IMR-90 (cell line): ENCODE measurements at regions not wholly inside any gene's neighbourhood (a gene's known extent, or its start where the extent isn't known, plus 50 kb on each side); places are given as distances from the start of the nearest gene placed in this dataset.

ENCODE experiments used
- ATAC-seq: fragments of 200-7000 bp; cut with Tn5 transposase; 2 replicates; pipeline ENCODE4 v1.9.1; 2020; ENCODE audit warnings: low read depth, mild to moderate bottlenecking, moderate library complexity
- BruUV-seq: library from RNA; stranded (reverse); fragments of 400-500 nt; replicated peaks from 2 replicates; lab custom pipeline; 2021; lab: Mats Ljungman, UMichigan
- CTCF ChIA-PET: fragments of 300-600 bp; formaldehyde crosslinking; extraction: SDS; loops from one replicate; lab custom pipeline; 2021; ENCODE audit warnings: antibody characterized with exemption; lab: Yijun Ruan, JAX
- POLR2A ChIA-PET: fragments of 300-600 bp; sonication (Branson Sonifier 250); formaldehyde crosslinking; loops from one replicate; lab custom pipeline; 2022; ENCODE audit warnings: antibody characterized with exemption; ENCODE audit not compliant: unreplicated experiment; lab: Charles Lee
- DNase-seq: peaks from one replicate; pipeline ENCODE4 v3.0.0; 2013
- H2AFZ ChIP-seq: replicated peaks from 2 replicates; pipeline ENCODE3; 2013; ENCODE audit warnings: low read length, mild to moderate bottlenecking; ENCODE audit not compliant: poor library complexity
- H2AK5ac ChIP-seq: 2 replicates; pipeline ENCODE4 v1.6.1; 2013; ENCODE audit warnings: low read depth, low read length, inconsistent platforms
- H2AK9ac ChIP-seq: replicated peaks from 2 replicates; pipeline ENCODE3; 2013; ENCODE audit warnings: mild to moderate bottlenecking, low read depth, low read length, moderate library complexity; ENCODE audit not compliant: poor library complexity
- H2BK120ac ChIP-seq: 2 replicates; pipeline ENCODE4 v1.6.1; 2013; ENCODE audit warnings: low read depth, low read length, inconsistent platforms
- H2BK15ac ChIP-seq: 3 replicates; pipeline ENCODE4 v1.6.1; 2013; ENCODE audit warnings: low read depth, low read length, inconsistent platforms
- H2BK20ac ChIP-seq: 2 replicates; pipeline ENCODE4 v1.6.1; 2013; ENCODE audit warnings: low read depth, mild to moderate bottlenecking, inconsistent platforms, low read length, moderate library complexity
- H2BK5ac ChIP-seq: 2 replicates; pipeline ENCODE4 v1.6.1; 2013; ENCODE audit warnings: mild to moderate bottlenecking, low read depth, low read length, inconsistent platforms; ENCODE audit not compliant: poor library complexity, severe bottlenecking
- H3K14ac ChIP-seq: replicated peaks from 2 replicates; pipeline ENCODE4 v1.6.1; 2013; ENCODE audit warnings: low read depth, low read length, inconsistent platforms
- H3K18ac ChIP-seq: 2 replicates; pipeline ENCODE4 v1.6.1; 2013; ENCODE audit warnings: low read depth, low read length, control low read depth
- H3K23ac ChIP-seq: 2 replicates; pipeline ENCODE4 v1.6.1; 2013; ENCODE audit warnings: low read depth, low read length, inconsistent platforms
- H3K27ac ChIP-seq: 2 replicates; pipeline ENCODE4 v1.5.1; 2013; ENCODE audit warnings: mild to moderate bottlenecking, control low read depth, low read length; ENCODE audit not compliant: insufficient read depth
- H3K27me3 ChIP-seq: 2 replicates; pipeline ENCODE4 v1.6.1; 2013; ENCODE audit warnings: low read length; ENCODE audit not compliant: control insufficient read depth, insufficient read depth
- H3K36me3 ChIP-seq: 2 replicates; pipeline ENCODE4 v1.6.1; 2013; ENCODE audit warnings: low read length, mixed read lengths; ENCODE audit not compliant: control insufficient read depth, insufficient read depth
- H3K4ac ChIP-seq: 2 replicates; pipeline ENCODE4 v1.6.1; 2013; ENCODE audit warnings: low read depth, low read length, inconsistent platforms
- H3K4me1 ChIP-seq: 2 replicates; pipeline ENCODE4 v1.6.1; 2013; ENCODE audit warnings: low read length, mixed read lengths; ENCODE audit not compliant: control insufficient read depth, insufficient read depth
- H3K4me2 ChIP-seq: 2 replicates; pipeline ENCODE4 v1.6.1; 2013; ENCODE audit warnings: low read depth, mild to moderate bottlenecking, control low read depth, low read length, moderate library complexity
- H3K4me3 ChIP-seq: 2 replicates; pipeline ENCODE4 v1.5.1; 2013; ENCODE audit warnings: low read depth, mild to moderate bottlenecking, control low read depth, low read length, moderate library complexity; ENCODE audit not compliant: insufficient read depth
- H3K56ac ChIP-seq: 2 replicates; pipeline ENCODE4 v1.6.1; 2013; ENCODE audit warnings: low read length, inconsistent platforms; ENCODE audit not compliant: insufficient read depth; ENCODE audit errors: extremely low read depth
- H3K79me1 ChIP-seq, 2 experiments: 2 replicates each; pipeline ENCODE4 v1.6.1; 2013; ENCODE audit warnings: low read length in 2 of 2, inconsistent platforms in 1 of 2, low read depth in 1 of 2
- H3K9ac ChIP-seq: 2 replicates; pipeline ENCODE4 v1.6.1; 2013; ENCODE audit warnings: low read depth, low read length, control low read depth
- H3K9me1 ChIP-seq: 2 replicates; pipeline ENCODE4 v1.6.1; 2013; ENCODE audit warnings: low read length, inconsistent platforms; ENCODE audit not compliant: insufficient read depth
- H3K9me3 ChIP-seq: 2 replicates; pipeline ENCODE4 v1.6.1; 2013; ENCODE audit warnings: low read length; ENCODE audit not compliant: control insufficient read depth, insufficient read depth
- H4K20me1 ChIP-seq: 2 replicates; pipeline ENCODE4 v1.6.1; 2013; ENCODE audit warnings: low read length, inconsistent platforms; ENCODE audit not compliant: insufficient read depth
- H4K5ac ChIP-seq: 2 replicates; pipeline ENCODE4 v1.6.1; 2013; ENCODE audit warnings: mild to moderate bottlenecking, low read depth, low read length, control low read depth
- H4K8ac ChIP-seq, 2 experiments: 2 replicates each; pipeline ENCODE4 v1.6.1; 2013; ENCODE audit warnings: low read depth in 2 of 2, low read length in 2 of 2, control low read depth in 1 of 2, inconsistent platforms in 1 of 2
- H4K91ac ChIP-seq: 2 replicates; pipeline ENCODE4 v1.6.1; 2013; ENCODE audit warnings: low read depth, low read length, inconsistent platforms; ENCODE audit not compliant: insufficient read depth
- BHLHE40 ChIP-seq: fragments of 150-350 bp; IDR thresholded peaks from 2 replicates; pipeline ENCODE4 v1.6.1; 2016; ENCODE audit warnings: mild to moderate bottlenecking, low read depth, low read length
- CEBPB ChIP-seq: IDR thresholded peaks from 2 replicates; pipeline ENCODE4 v1.6.1; 2012; ENCODE audit warnings: low read depth, low read length, improper control_type of control experiment
- CHD1 ChIP-seq: IDR thresholded peaks from 2 replicates; pipeline ENCODE4 v1.6.1; 2012; ENCODE audit warnings: low read depth, low read length, improper control_type of control experiment
- FOS ChIP-seq: fragments of 150-350 bp; IDR thresholded peaks from 2 replicates; pipeline ENCODE4 v1.6.1; 2016; ENCODE audit warnings: low read depth, low read length
- MAFK ChIP-seq: IDR thresholded peaks from 2 replicates; pipeline ENCODE4 v1.6.1; 2012; ENCODE audit warnings: low read depth, low read length, improper control_type of control experiment
- MAZ ChIP-seq: IDR thresholded peaks from 2 replicates; pipeline ENCODE4 v1.6.1; 2012; ENCODE audit warnings: low read depth, mild to moderate bottlenecking, low read length, improper control_type of control experiment, moderate library complexity, borderline replicate concordance
- MXI1 ChIP-seq: IDR thresholded peaks from 2 replicates; pipeline ENCODE4 v1.6.1; 2012; ENCODE audit warnings: low read depth, mild to moderate bottlenecking, low read length, moderate library complexity, borderline replicate concordance
- NFE2L2 ChIP-seq: fragments of 150-350 bp; IDR thresholded peaks from 2 replicates; pipeline ENCODE4 v1.6.1; 2016; ENCODE audit warnings: low read depth, mild to moderate bottlenecking, low read length
- POLR2A ChIP-seq: IDR thresholded peaks from 2 replicates; pipeline ENCODE4 v1.6.1; 2012; ENCODE audit warnings: mild to moderate bottlenecking, low read depth, low read length
- RAD21 ChIP-seq: IDR thresholded peaks from 2 replicates; pipeline ENCODE4 v1.6.1; 2012; ENCODE audit warnings: low read length, improper control_type of control experiment
- RCOR1 ChIP-seq: IDR thresholded peaks from 2 replicates; pipeline ENCODE4 v1.6.1; 2012; ENCODE audit warnings: mild to moderate bottlenecking, low read length, improper control_type of control experiment; ENCODE audit not compliant: insufficient replicate concordance
- RFX5 ChIP-seq: IDR thresholded peaks from 2 replicates; pipeline ENCODE4 v1.8.0; 2012; ENCODE audit warnings: low read depth, mild to moderate bottlenecking, low read length, moderate library complexity
- SMC3 ChIP-seq: fragments of 150-350 bp; IDR thresholded peaks from 2 replicates; pipeline ENCODE4 v1.6.1; 2016; ENCODE audit warnings: low read depth, mild to moderate bottlenecking, antibody characterized with exemption, low read length, moderate library complexity
- USF2 ChIP-seq: fragments of 150-350 bp; IDR thresholded peaks from 2 replicates; pipeline ENCODE4 v1.6.1; 2017; ENCODE audit warnings: mild to moderate bottlenecking, antibody characterized with exemption, low read length, low read depth
- WGBS, 2 experiments: methylation state at CpG; one replicate each; pipeline versions ENCODE4 v1.1.5 to v1.1.7; 2013; ENCODE audit warnings: missing lambda C conversion rate in 2 of 2; ENCODE audit not compliant: insufficient read length in 1 of 2; ENCODE audit errors: extremely low coverage in 2 of 2; 5-methylcytosine and 5-hydroxymethylcytosine counted together
- dilution Hi-C: fragments of 300-500 bp; cut with HindIII; formaldehyde crosslinking; loops from one replicate; pipeline ENCODE4 v1.14.3; 2018; ENCODE audit warnings: low sequenced_read_pairs; ENCODE audit not compliant: unreplicated experiment
- in situ Hi-C: fragments of 300-500 bp; cut with MboI; formaldehyde crosslinking; loops from 3 replicates; pipeline ENCODE4 v1.14.3; 2019; ENCODE audit warnings: low sequenced_read_pairs, inconsistent platforms, mixed read lengths
- intact Hi-C: fragments of 100-400 bp; cut with micrococcal nuclease; formaldehyde crosslinking; loops from 2 replicates; pipeline ENCODE4 v1.10.0; 2022
- TF ChIP-seq, protein P1 (sequence below): fragments of 150-350 bp; IDR thresholded peaks from 2 replicates; pipeline ENCODE4 v1.6.1; 2016; ENCODE audit warnings: low read depth, mild to moderate bottlenecking, low read length, moderate library complexity, borderline replicate concordance
- TF ChIP-seq, protein P2 (sequence below): conservative IDR thresholded peaks from 2 replicates; pipeline ENCODE4 v1.5.1; 2012; ENCODE audit warnings: mild to moderate bottlenecking, low read depth, low read length, improper control_type of control experiment

DNA sequence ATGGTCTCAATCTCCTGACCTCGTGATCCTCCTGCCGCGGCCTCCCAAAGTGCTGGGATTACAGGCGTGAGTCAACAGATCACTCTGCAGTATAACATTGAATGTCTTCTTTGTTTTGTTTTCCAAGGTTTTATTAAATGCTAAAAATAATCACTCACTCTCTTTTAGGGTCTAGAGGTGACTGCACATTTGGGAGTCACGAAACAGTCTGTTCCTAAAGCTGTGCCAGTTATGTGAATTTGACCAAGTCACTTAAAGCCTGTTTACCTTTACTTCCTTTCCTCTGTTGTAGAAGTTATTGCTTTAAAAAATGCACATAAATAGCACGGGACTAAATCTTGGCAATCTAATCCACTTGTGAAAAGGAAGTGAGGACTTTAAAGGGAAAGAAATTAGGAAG lies 304.9 kb upstream of the PTGER4 start:
- in situ Hi-C loops (no loop called here), intact Hi-C loops (no loop called here)
- no CpG with 5 or more reads among the region's 6 CpGs for WGBS, 2 experiments

More for the DNA sequence above, 304.9 kb upstream of the PTGER4 start:
- Histone ChIP-seq H2AK5ac (no peak overlapping the region), H3K9ac (no peak overlapping the region), H2AFZ (no peak overlapping the region), H3K23ac (no peak overlapping the region), H3K79me1 (no peaks in the 10 kb centered on the region), H3K9me3 (no peaks in the 10 kb centered on the region), H3K4me3 (no peak overlapping the region), H3K56ac (no peak overlapping the region), H3K27ac (no peak overlapping the region), H4K8ac (no peak overlapping the region), H2BK5ac (no peak overlapping the region), H2BK120ac (no peak overlapping the region), H4K20me1 (no peaks in the 10 kb centered on the region), H3K36me3 (no peaks in the 10 kb centered on the region), H4K5ac (no peak overlapping the region), H3K14ac (no peak overlapping the region), H3K4me2 (no peak overlapping the region), H2BK20ac (no peak overlapping the region), H4K91ac (no peak overlapping the region), H3K27me3 (no peaks in the 10 kb centered on the region), H3K4ac (no peak overlapping the region), H2AK9ac (no peak overlapping the region), H3K18ac (no peak overlapping the region), H3K9me1 (no peaks in the 10 kb centered on the region), H2BK15ac (no peak overlapping the region), H3K4me1 (no peaks in the 10 kb centered on the region)
- POLR2A ChIA-PET = no interaction called here
- DNase-seq (no peak), ATAC-seq (no peak)
- dilution Hi-C loops = no loop called here
- BruUV-seq = no TSS peak
- CTCF ChIA-PET = no interaction called here
- TF ChIP-seq, protein P1, sequence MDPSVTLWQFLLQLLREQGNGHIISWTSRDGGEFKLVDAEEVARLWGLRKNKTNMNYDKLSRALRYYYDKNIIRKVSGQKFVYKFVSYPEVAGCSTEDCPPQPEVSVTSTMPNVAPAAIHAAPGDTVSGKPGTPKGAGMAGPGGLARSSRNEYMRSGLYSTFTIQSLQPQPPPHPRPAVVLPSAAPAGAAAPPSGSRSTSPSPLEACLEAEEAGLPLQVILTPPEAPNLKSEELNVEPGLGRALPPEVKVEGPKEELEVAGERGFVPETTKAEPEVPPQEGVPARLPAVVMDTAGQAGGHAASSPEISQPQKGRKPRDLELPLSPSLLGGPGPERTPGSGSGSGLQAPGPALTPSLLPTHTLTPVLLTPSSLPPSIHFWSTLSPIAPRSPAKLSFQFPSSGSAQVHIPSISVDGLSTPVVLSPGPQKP = no peak
- TF ChIP-seq FOS (no peak), USF2 (no peak), CHD1 (no peak), RFX5 (no peak), MXI1 (no peak), MAFK (no peak), MAZ (no peak), RAD21 (no peak), BHLHE40 (no peak), CEBPB (no peak), POLR2A (no peak), SMC3 (no peak), RCOR1 (no peak), NFE2L2 (no peak)
- TF ChIP-seq, protein P2, sequence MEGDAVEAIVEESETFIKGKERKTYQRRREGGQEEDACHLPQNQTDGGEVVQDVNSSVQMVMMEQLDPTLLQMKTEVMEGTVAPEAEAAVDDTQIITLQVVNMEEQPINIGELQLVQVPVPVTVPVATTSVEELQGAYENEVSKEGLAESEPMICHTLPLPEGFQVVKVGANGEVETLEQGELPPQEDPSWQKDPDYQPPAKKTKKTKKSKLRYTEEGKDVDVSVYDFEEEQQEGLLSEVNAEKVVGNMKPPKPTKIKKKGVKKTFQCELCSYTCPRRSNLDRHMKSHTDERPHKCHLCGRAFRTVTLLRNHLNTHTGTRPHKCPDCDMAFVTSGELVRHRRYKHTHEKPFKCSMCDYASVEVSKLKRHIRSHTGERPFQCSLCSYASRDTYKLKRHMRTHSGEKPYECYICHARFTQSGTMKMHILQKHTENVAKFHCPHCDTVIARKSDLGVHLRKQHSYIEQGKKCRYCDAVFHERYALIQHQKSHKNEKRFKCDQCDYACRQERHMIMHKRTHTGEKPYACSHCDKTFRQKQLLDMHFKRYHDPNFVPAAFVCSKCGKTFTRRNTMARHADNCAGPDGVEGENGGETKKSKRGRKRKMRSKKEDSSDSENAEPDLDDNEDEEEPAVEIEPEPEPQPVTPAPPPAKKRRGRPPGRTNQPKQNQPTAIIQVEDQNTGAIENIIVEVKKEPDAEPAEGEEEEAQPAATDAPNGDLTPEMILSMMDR = no peak
